ENCODE measurements at regions not wholly inside any gene's neighbourhood (a gene's known extent, or its start where the extent isn't known, plus 50 kb on each side); places are given as distances from the start of the nearest gene placed in this dataset.

GRCh38 chr17:34117811-34118210, 137.3 kb upstream of the CCL2 start:
- Histone ChIP-seq H3K27ac (ENCODE audit: insufficient read depth, low read length) (no peak overlapping the region), H2AK9ac (replicated peaks; ENCODE audit: low read depth, low read length, poor library complexity) (no peak overlapping the region), H3K79me1 (ENCODE audit: low read depth in 1 of 2, low read length in 2 of 2) (no peaks in the 10 kb centered on the region), H4K91ac (ENCODE audit: insufficient read depth, low read depth, low read length) (no peak overlapping the region), H3K14ac (replicated peaks; ENCODE audit: low read depth, low read length) (no peak overlapping the region), H3K9me3 (ENCODE audit: control insufficient read depth, insufficient read depth, low read length) (no peaks in the 10 kb centered on the region), H3K56ac (ENCODE audit: extremely low read depth, insufficient read depth, low read length) (no peak overlapping the region), H3K4me3 (ENCODE audit: insufficient read depth, low read depth, low read length) (no peak overlapping the region), H4K8ac (ENCODE audit: low read depth in 2 of 2, low read length in 2 of 2) (no peak overlapping the region), H2BK120ac (ENCODE audit: low read depth, low read length) (no peak overlapping the region), H4K5ac (ENCODE audit: low read depth, low read length) (no peak overlapping the region), H3K18ac (ENCODE audit: low read depth, low read length) (no peak overlapping the region), H3K9ac (ENCODE audit: low read depth, low read length) (no peak overlapping the region), H2BK20ac (ENCODE audit: low read depth, low read length) (no peak overlapping the region), H3K27me3 (ENCODE audit: control insufficient read depth, insufficient read depth, low read length) (no peaks in the 10 kb centered on the region), H3K4ac (ENCODE audit: low read depth, low read length) (no peak overlapping the region), H3K36me3 (ENCODE audit: control insufficient read depth, insufficient read depth, low read length) (no peaks in the 10 kb centered on the region), H3K23ac (ENCODE audit: low read depth, low read length) (no peak overlapping the region), H3K4me1 (ENCODE audit: control insufficient read depth, insufficient read depth, low read length) (no peaks in the 10 kb centered on the region), H2BK15ac (ENCODE audit: low read depth, low read length) (no peak overlapping the region), H3K4me2 (ENCODE audit: low read depth, low read length) (no peak overlapping the region), H3K9me1 (ENCODE audit: insufficient read depth, low read length) (no peaks in the 10 kb centered on the region), H2AK5ac (ENCODE audit: low read depth, low read length) (no peak overlapping the region), H2AFZ (replicated peaks; ENCODE audit: low read length, poor library complexity) (no peak overlapping the region), H4K20me1 (ENCODE audit: insufficient read depth, low read length) (no peaks in the 10 kb centered on the region), H2BK5ac (ENCODE audit: low read depth, low read length, poor library complexity, severe bottlenecking) (no peak overlapping the region)
- intact Hi-C loops (cut with micrococcal nuclease) = no loop called here
- TF ChIP-seq BHLHE40 (IDR thresholded peaks at IDR 0.05; ENCODE audit: low read depth, low read length) (no peak), RAD21 (IDR thresholded peaks at IDR 0.05; ENCODE audit: low read length) (no peak), CEBPB (IDR thresholded peaks at IDR 0.05; ENCODE audit: low read depth, low read length) (no peak), NFE2L2 (IDR thresholded peaks at IDR 0.05; ENCODE audit: low read depth, low read length) (no peak), RCOR1 (IDR thresholded peaks at IDR 0.05; ENCODE audit: insufficient replicate concordance, low read length) (no peak)
- POLR2A ChIA-PET (ENCODE audit: unreplicated experiment) = no interaction called here
- CTCF ChIA-PET = no interaction called here
- no CpG with 5 or more reads among the region's 1 CpG for WGBS, 2 experiments (ENCODE audit: extremely low coverage in 2 of 2, insufficient read length in 1 of 2)
- no peak for ATAC-seq (ENCODE audit: low read depth)
- no peak for DNase-seq
- dilution Hi-C loops (cut with HindIII; ENCODE audit: low sequenced_read_pairs, unreplicated experiment) = no loop called here
- in situ Hi-C loops (cut with MboI; ENCODE audit: low sequenced_read_pairs) = no loop called here
- BruUV-seq (replicated peaks) = no TSS peak

Measured in IMR-90 (cell line).